WTC11 (cell line): ENCODE measurements at regions not wholly inside any gene's neighbourhood (a gene's known extent, or its start where the extent isn't known, plus 50 kb on each side); places are given as distances from the start of the nearest gene placed in this dataset.

Experiments used
- ATAC-seq: fragments of 200-7000 bp; cut with Tn5 transposase; 2 replicates; pipeline ENCODE4 v1.10.0; 2021; ENCODE audit warnings: mild to moderate bottlenecking, moderate library complexity
- CTCF ChIA-PET: fragments of 300-600 bp; sonication (Branson Sonifier 250); formaldehyde crosslinking; loops from one replicate; lab custom pipeline; 2021; ENCODE audit warnings: antibody characterized with exemption; lab: Charles Lee
- POLR2A ChIA-PET: fragments of 350-600 bp; sonication (Branson Sonifier 250); formaldehyde crosslinking; loops from one replicate; lab custom pipeline; 2021; ENCODE audit warnings: antibody characterized with exemption; lab: Charles Lee
- DNase-seq: peaks from one replicate; pipeline ENCODE4 v3.0.0; 2021; ENCODE audit warnings: low spot score
- H3K27ac Mint-ChIP-seq: 2 replicates; pipeline ENCODE4 v1.8.0; 2021; ENCODE audit warnings: mixed read lengths
- H3K27me3 Mint-ChIP-seq: 2 replicates; pipeline ENCODE4 v1.8.0; 2021; ENCODE audit warnings: low read depth, mild to moderate bottlenecking, moderate library complexity, mixed read lengths
- H3K36me3 Mint-ChIP-seq: 2 replicates; pipeline ENCODE4 v1.8.0; 2021; ENCODE audit warnings: mixed read lengths
- H3K4me1 Mint-ChIP-seq: 2 replicates; pipeline ENCODE4 v1.8.0; 2022; ENCODE audit warnings: mixed read lengths
- H3K4me3 Mint-ChIP-seq: 2 replicates; pipeline ENCODE4 v1.8.0; 2021; ENCODE audit warnings: mild to moderate bottlenecking, moderate library complexity, mixed read lengths
- H3K9me3 Mint-ChIP-seq: 2 replicates; pipeline ENCODE4 v1.8.0; 2021; ENCODE audit warnings: mixed read lengths
- ARID4B ChIP-seq: sonication (generic); formaldehyde crosslinking; IDR thresholded peaks from 2 replicates; pipeline ENCODE4 v1.8.0; 2023; ENCODE audit warnings: missing genetic modification reagents, mild to moderate bottlenecking, borderline replicate concordance
- CBFB ChIP-seq: sonication (generic); formaldehyde crosslinking; IDR thresholded peaks from 2 replicates; pipeline ENCODE4 v1.8.1; 2022; ENCODE audit warnings: mild to moderate bottlenecking, low read depth, missing genetic modification reagents
- ELF4 ChIP-seq: sonication (generic); formaldehyde crosslinking; IDR thresholded peaks from 2 replicates; pipeline ENCODE4 v1.8.1; 2022; ENCODE audit warnings: low read depth, mild to moderate bottlenecking, moderate library complexity, missing genetic modification reagents
- ERG ChIP-seq: fragments of 250-450 bp; sonication (Bioruptor Pico); IDR thresholded peaks from 2 replicates; pipeline ENCODE4 v1.8.0; 2021; ENCODE audit warnings: mild to moderate bottlenecking
- ETV6 ChIP-seq: sonication (generic); formaldehyde crosslinking; IDR thresholded peaks from 2 replicates; pipeline ENCODE4 v1.8.1; 2022; ENCODE audit warnings: mild to moderate bottlenecking, missing genetic modification reagents
- FOXJ3 ChIP-seq: sonication (generic); formaldehyde crosslinking; IDR thresholded peaks from 2 replicates; pipeline ENCODE4 v1.9.0; 2021; ENCODE audit warnings: missing genetic modification reagents, mild to moderate bottlenecking, borderline replicate concordance
- GABPB1 ChIP-seq: sonication (generic); formaldehyde crosslinking; IDR thresholded peaks from 2 replicates; pipeline ENCODE4 v1.8.1; 2023; ENCODE audit warnings: mild to moderate bottlenecking, missing genetic modification reagents
- GRHL2 ChIP-seq: fragments of 250-450 bp; sonication (Bioruptor Pico); IDR thresholded peaks from 2 replicates; pipeline ENCODE4 v1.8.0; 2022; ENCODE audit warnings: mild to moderate bottlenecking, moderate library complexity; ENCODE audit not compliant: insufficient replicate concordance, severe bottlenecking
- IRF1 ChIP-seq: sonication (generic); formaldehyde crosslinking; IDR thresholded peaks from 2 replicates; pipeline ENCODE4 v1.8.0; 2023; ENCODE audit warnings: missing genetic modification reagents
- IRF2 ChIP-seq: sonication (generic); formaldehyde crosslinking; IDR thresholded peaks from 2 replicates; pipeline ENCODE4 v1.8.0; 2022; ENCODE audit warnings: low read depth, missing genetic modification reagents, borderline replicate concordance
- JUN ChIP-seq: sonication (generic); formaldehyde crosslinking; IDR thresholded peaks from 2 replicates; pipeline ENCODE4 v1.8.0; 2023; ENCODE audit warnings: mild to moderate bottlenecking, missing genetic modification reagents
- KAT7 ChIP-seq: sonication (generic); formaldehyde crosslinking; IDR thresholded peaks from 2 replicates; pipeline ENCODE4 v1.8.1; 2023; ENCODE audit warnings: missing genetic modification reagents, mild to moderate bottlenecking, borderline replicate concordance
- MAX ChIP-seq: sonication (generic); formaldehyde crosslinking; IDR thresholded peaks from 2 replicates; pipeline ENCODE4 v1.8.0; 2022; ENCODE audit warnings: mild to moderate bottlenecking, missing genetic modification reagents
- NFATC4 ChIP-seq: fragments of 250-450 bp; sonication (Bioruptor Pico); IDR thresholded peaks from 2 replicates; pipeline ENCODE4 v1.9.0; 2021; ENCODE audit warnings: mild to moderate bottlenecking
- SP1 ChIP-seq: sonication (generic); formaldehyde crosslinking; conservative IDR thresholded peaks from 2 replicates; pipeline ENCODE4 v1.8.1; 2022; ENCODE audit warnings: missing genetic modification reagents
- STAT6 ChIP-seq: sonication (generic); formaldehyde crosslinking; conservative IDR thresholded peaks from 2 replicates; pipeline ENCODE4 v1.8.1; 2023; ENCODE audit warnings: mild to moderate bottlenecking, low read depth, missing genetic modification reagents, moderate library complexity
- USF2 ChIP-seq: sonication (generic); formaldehyde crosslinking; IDR thresholded peaks from 2 replicates; pipeline ENCODE4 v1.8.1; 2023; ENCODE audit warnings: mild to moderate bottlenecking, missing genetic modification reagents, moderate library complexity
- ZNF263 ChIP-seq: sonication (generic); formaldehyde crosslinking; IDR thresholded peaks from 2 replicates; pipeline ENCODE4 v1.8.1; 2022; ENCODE audit warnings: low read depth, mild to moderate bottlenecking, moderate library complexity, missing genetic modification reagents
- ZNF396 ChIP-seq: fragments of 250-450 bp; sonication (Bioruptor Pico); IDR thresholded peaks from 2 replicates; pipeline ENCODE4 v1.8.0; 2021; ENCODE audit warnings: mild to moderate bottlenecking, moderate library complexity, borderline replicate concordance
- ZNF425 ChIP-seq: fragments of 250-450 bp; sonication (Bioruptor Pico); conservative IDR thresholded peaks from 2 replicates; pipeline ENCODE4 v1.9.0; 2021; ENCODE audit warnings: mild to moderate bottlenecking
- ZSCAN18 ChIP-seq: fragments of 250-450 bp; sonication (Bioruptor Pico); IDR thresholded peaks from 2 replicates; pipeline ENCODE4 v2.1.2; 2022; ENCODE audit warnings: mild to moderate bottlenecking, moderate library complexity

- TF ChIP-seq ARID4B (CRISPR knock-in tag) = no peak
- TF ChIP-seq USF2 (CRISPR knock-in tag) = no peak
- TF ChIP-seq GRHL2 (CRISPR knock-in tag) = no peak
- TF ChIP-seq IRF1 (CRISPR knock-in tag) = no peak
- TF ChIP-seq ZNF263 (CRISPR knock-in tag) = no peak
- TF ChIP-seq, all 79 proteins: peak for 0
Measured at GRCh38 chr6:11868392-11868791, 89.8 kb upstream of the ADTRP start (continued).

- H3K27ac Mint-ChIP-seq = no peak overlapping the region
- no peak overlapping the region for H3K4me3 Mint-ChIP-seq
- H3K4me1 Mint-ChIP-seq = peaks cover 8% of the 10 kb centered on the region
- DNase-seq (no peak), ATAC-seq (no peak)
- peaks cover 27% of the 10 kb centered on the region for H3K9me3 Mint-ChIP-seq
- ChIA-PET POLR2A (no interaction called here), CTCF (no interaction called here)
- no peaks in the 10 kb centered on the region; the same call in 1 of the 2 replicates for H3K27me3 Mint-ChIP-seq
- peaks cover 8% of the 10 kb centered on the region for H3K36me3 Mint-ChIP-seq
- TF ChIP-seq STAT6 (CRISPR knock-in tag) = no peak
- no peak for TF ChIP-seq ELF4
- no peak for TF ChIP-seq FOXJ3 (CRISPR knock-in tag)
- no peak for TF ChIP-seq ERG (CRISPR knock-in tag)
- no peak for TF ChIP-seq IRF2
- no peak for TF ChIP-seq ZNF396 (CRISPR knock-in tag)
- TF ChIP-seq KAT7 (CRISPR knock-in tag) = no peak
- TF ChIP-seq ETV6 = no peak
- TF ChIP-seq JUN (CRISPR knock-in tag) = no peak
- no peak for TF ChIP-seq NFATC4 (CRISPR knock-in tag)
- TF ChIP-seq IRF1 (CRISPR knock-in tag) = no peak
- TF ChIP-seq ZSCAN18 (CRISPR knock-in tag) = no peak
- no peak for TF ChIP-seq CBFB (CRISPR knock-in tag)
- no peak for TF ChIP-seq SP1 (CRISPR knock-in tag)
- TF ChIP-seq MAX (CRISPR knock-in tag) = no peak
- no peak for TF ChIP-seq ZNF425 (CRISPR knock-in tag)
- no peak for TF ChIP-seq GABPB1 (CRISPR knock-in tag)
Measured at GRCh38 chr6:11865680-11866300, 87.2 kb upstream of the ADTRP start.
